GM18870 (cell line): ENCODE measurements at regions not wholly inside any gene's neighbourhood (a gene's known extent, or its start where the extent isn't known, plus 50 kb on each side); places are given as distances from the start of the nearest gene placed in this dataset.

ENCODE experiments used
- ATAC-seq: cut with Tn5 transposase; IDR thresholded peaks from one replicate; pipeline ENCODE4 v1.9.1; 2021; ENCODE audit warnings: moderate library complexity; ENCODE audit not compliant: unreplicated experiment

DNA sequence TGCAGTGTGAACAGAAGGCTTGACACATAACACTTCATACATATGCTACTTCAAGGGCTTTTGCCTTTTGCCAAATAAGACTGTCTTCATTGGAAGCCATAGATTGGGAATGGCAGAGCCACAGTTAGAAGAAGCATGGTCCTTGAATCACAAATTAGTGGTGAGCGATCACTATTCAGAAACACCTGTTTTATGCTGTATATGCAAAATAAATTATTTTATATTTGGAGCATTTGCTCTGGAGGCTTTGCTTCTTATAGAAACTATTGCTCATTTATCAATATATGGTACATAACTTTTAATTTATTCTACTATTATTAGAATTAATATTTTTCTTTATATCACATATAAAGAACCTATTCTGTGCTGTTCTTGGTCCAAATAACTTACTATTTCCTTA lies 270.4 kb upstream of the SPRY2 start:
- no peak for ATAC-seq

DNA sequence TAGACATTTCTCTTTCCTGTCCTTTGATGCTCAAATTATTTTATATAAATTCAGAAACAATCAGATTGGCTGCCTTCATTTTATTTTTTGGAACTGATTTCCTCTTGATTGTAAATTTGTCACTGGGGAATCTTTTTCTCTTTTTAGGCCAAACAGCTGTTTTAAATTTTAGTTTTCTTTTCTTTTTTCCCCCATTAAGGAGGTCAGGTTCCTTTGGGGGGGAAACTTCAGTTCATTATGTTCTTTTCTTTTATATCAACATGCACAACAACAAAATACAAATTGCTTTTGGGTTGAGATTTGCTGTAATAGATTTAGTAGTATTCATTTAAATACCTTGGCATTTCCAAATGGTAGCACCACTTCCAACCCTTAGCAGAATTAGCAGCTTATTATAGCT lies 264.8 kb upstream of the SPRY2 start:
- ATAC-seq, result no peak

DNA sequence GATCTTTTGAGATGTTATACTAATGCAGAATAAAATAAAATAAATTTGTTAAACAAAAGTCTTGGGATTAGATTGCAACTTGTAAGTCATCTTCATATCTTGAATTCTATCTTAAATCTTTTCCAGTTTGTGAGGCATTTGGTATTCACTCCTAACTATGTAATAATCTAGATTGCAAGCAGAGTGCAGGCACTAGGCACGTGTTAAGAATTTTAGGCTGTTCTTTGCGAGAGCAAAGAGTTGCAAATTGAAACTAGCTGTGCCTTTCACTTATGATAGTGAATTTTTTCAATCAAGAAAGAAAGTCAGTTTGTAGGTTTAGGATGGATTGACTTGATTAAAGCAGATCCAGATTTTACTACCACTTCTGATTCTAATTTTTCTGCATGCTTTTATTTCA lies 264.1 kb upstream of the SPRY2 start:
- no peak for ATAC-seq

DNA sequence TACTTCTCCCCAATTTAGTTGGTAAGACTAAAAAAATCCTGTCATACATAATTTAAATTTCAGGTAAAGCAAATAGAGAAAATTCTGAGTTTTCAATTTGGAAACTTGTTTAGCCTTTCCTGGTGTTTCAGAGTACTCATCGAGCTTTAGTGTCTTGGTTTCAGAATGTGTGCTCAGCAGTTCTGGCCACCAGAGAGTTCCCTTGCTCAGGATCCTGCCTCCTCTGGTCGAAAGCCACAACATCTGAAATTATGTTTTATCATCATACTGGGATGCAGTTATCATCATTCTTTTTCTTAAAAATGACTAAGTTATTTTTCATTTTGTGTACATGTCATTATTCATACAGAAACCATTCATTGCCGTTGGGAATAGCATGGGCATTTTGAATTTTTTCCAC lies 263.2 kb upstream of the SPRY2 start:
- no peak for ATAC-seq

DNA sequence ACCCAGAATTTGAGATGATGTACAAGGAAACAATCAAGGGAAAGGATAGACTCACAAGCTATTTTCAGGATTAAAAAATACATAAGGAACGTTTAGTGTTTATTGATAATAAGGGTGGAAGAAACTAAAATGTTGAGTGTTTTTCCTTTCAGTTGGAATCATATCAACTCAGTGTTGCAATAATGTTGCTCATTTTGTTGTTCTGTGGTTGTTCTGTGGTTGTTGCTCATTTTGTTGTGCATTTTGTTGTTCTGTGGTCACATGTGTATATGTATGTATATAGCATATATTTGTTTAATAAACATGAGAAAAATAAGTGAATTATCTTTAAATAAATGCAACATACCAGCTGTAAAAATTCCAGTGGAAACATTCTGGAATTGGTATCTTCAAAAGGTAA lies 262.4 kb upstream of the SPRY2 start:
- no peak for ATAC-seq

DNA sequence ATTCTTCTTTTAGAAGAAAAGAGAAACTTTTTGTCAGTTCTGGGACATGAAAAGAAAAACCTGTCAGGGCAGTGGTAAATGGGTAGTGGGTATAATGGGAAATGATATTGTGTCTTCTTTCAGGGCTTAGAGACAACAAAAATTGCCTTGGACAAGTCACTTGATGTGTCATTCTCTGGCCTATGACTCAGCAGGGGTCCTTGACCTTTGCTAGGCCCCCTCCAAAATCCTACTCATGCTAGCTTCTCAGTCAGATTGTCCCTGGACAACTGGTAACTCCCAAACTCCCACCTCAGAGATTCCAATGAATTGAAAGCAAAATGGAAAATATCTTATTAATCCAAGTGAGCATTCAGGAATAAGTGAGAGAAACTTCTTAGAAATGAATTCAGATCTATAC lies 258.8 kb upstream of the SPRY2 start:
- ATAC-seq, result no peak

DNA sequence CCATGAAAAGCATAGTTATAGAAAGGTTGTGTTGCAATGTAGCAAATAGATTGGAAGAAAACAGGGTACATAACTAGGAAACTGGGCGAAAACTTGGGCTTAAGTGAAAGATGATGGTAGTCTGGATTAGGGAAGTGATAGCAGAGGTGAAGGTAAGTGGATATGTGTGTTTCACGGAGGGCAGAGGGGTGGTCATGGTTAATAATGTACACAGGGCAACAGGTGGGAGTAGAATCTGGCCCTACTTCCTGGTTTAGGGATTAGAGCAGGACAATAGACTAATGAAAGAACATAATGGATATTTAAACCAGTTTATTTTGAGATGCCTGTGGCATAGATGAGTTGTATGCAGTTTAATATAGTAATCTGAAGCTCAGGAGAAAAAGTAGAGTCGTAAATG lies 257.3 kb upstream of the SPRY2 start:
- no peak for ATAC-seq

DNA sequence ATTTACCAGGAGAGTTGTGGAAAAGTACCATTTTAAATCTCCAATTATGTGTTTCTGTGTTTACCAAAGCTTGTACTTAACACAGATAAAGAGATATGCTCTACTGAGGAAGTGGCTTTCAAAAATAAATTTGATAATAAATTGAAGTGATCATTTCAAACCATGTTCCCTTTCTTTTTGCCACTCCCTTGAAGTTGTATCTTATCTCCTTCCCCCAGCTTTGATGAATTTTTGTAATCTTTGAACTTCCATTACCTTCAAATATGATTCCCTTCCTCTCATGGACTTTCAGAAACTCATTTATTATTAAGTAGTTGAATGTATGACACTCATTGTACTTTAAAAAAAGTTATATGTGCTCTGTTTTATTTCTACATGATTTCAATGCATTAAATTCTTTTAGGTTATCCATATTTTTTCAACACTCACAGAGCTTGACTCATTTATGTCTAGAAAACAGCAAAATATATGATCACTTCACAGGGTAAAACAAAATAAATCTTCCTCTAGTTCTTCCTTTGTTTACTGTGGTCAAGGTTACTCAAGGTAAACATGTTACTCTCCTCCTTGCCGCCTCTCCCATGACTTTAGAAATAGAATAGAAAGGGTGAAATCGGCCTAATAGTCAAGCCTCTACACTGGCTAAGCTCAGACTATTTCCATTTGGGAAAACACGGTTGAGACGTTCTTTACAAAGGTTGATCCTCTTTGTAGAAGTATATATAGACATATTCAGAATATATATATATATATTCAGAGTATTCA lies 251.2 kb upstream of the SPRY2 start:
- ATAC-seq, result no peak

DNA sequence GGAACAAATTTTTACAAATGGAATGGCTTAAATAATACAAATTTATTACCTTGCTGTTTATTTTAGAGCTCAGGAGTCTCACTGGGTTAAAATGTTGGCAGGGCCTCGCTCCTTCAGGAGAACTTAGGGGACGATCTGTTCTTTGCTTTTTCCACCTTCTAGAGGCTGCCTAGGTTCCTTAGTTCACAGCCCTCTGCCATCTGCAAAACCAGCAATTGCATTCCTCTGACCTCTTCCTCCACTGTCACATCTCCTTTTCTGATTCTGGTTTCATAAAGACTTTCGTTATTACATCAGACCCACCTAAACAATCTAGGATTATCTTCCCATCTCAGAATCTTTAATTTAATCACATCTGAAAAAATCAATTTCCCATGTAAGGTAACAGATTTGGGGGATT lies 249.6 kb upstream of the SPRY2 start:
- no peak for ATAC-seq

DNA sequence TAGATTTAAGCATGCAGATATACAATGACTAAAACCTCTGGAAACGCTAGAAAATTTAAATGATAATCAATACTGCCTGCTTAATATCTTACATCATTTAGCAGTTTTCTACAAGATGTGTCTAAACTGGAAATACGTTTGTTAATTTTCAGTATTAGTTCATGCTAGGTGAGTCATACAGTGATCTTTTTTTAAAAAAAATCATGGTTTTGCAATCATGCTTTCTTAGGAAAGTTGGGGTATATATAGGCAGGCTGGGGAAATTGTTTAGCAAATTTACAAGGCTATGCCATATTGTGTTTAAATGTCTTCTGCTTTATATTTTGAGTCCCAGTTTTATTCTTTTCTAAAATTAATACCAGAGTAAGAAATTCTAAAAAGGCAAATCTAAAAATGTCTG lies 245.4 kb upstream of the SPRY2 start:
- ATAC-seq, result no peak

DNA sequence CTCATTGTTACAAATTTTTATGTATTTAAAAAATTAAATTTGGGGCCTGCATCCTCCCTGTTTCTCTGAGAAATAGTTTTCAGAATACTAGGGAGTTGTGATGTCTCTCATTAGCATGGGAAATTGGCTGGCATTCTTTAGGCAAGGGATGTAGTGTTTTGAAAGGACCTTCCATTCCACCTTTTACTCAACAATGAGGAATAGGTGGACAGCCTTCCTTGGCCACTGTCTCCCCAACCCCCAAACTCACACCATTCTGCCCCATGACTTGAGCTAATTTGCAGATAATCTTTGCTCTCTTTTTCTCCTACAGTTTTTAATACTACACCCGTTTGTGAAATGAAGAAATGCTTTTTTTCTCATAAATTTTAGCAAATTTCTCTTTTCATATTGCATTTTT lies 244.6 kb upstream of the SPRY2 start:
- no peak for ATAC-seq

DNA sequence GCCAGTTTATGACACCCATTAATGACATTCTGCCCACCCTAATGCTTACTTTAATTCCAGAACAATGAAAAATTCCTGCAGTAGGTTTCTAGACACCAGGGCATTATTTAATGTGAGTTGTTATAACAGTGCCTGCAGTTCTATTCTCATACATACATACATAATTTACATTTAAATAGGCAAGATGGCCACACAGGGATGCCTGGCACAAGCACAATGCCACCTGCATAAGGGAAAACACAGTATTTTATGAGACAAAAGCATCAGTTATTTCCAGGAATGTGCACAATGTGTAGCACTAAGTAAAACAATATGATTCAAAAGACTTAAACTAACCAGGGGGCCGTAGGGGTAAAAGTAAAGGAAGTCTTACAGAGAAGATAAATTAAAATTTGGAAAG lies 243.9 kb upstream of the SPRY2 start:
- ATAC-seq, result no peak

DNA sequence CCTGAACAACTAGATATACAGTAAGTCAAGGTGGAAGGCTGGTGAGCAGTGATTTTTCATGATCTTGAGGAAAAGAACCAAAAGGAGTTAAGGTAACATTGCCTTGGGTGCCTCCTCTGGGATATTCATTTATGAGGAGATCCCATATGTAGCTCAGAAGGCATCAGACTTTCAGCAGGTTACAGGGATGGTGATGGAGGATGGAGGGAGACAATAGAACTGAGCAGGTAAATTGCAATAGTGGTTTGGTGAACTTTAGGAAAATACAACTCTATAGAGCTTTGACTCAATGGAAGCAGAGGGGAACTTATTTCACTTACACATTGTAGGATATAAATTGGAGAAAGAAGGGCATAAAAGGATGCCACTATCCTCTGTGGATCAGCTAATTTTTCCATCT lies 243.4 kb upstream of the SPRY2 start:
- no peak for ATAC-seq

DNA sequence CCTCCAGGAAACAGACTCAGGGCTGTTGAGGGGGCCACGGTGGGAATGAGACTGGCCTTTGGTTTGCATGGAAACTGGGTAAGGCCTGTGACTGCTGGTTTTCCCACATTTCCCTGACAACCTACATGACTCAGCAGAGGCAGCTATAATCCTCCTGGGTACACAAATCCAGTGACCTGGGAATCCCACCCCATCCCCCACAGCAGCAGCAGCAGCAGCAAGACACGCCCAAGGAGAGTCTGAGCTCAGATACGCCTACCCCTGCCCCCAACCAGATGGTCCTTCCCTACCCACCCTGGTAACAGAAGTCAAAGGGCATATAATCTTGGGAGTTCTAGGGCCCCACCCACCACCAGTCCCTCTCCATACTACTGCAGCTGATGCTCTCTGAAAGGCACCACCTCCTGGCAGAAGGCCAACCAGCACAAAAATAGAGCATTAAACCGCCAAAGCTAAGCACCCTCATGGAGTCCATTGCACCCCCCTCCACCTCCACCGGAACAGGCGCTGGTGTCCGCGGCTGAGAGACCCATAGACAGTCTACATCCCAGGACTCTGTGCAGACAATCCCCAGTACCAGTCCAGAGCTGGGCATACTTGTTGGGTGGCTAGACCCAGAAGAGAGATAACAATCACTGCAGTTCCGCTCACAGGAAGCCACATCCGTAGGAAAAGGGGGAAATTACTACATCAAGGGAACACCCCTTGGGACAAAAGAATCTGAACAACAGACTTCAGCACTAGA lies 237.2 kb upstream of the SPRY2 start:
- ATAC-seq, result no peak

DNA sequence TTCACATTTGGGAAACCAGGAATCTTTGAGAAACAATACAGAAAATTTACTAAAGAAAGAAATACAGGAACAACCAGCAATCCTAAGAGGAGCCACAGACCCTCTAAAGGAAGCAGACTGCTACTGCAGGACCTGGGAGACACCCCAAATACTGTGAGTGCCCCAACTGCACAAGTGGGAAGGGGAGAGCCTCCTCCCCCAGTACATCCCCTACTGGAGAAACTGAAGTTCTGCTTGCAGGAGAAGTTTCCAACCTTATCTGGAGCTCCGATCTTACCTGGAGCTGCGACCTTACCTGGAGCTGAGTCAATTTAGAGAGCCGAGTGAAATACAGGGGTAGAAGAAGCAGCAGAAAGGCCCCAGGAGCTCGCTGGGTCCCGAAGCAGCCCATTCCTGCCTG lies 236.4 kb upstream of the SPRY2 start:
- no peak for ATAC-seq

DNA sequence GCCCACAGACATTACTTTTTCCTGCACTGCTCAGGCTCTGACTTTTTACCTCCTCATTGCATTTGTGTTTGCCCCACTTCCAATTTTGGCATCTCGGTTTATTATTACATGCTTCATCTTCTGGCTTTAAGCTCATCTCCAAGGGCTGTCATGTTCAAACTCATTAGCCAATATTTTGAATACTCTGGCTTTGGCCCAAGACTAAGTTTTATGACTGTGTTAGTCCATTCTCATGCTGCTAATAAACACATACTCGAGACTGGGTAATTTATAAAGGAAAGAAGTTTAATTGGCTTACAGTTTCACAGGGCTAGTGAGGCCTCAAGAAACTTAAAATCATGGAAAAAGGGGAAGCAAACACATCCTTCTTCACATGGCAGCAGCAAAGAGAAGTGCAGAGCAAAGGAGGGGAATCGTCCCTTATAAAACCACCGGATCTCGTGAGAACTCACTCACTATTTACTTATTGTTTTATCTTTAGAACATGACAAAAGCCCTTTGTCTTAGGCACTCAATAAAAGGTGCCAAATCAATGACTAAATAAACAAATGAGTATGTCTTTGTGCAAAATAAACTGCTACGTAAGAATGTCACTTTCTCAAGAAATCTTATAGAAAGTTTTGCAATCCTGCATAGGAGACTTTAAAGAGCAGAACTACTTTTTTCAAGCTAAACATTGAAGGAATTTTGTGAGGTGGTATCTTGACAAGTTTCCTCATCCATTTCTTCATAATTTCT lies 233.4 kb upstream of the SPRY2 start:
- ATAC-seq, result no peak

DNA sequence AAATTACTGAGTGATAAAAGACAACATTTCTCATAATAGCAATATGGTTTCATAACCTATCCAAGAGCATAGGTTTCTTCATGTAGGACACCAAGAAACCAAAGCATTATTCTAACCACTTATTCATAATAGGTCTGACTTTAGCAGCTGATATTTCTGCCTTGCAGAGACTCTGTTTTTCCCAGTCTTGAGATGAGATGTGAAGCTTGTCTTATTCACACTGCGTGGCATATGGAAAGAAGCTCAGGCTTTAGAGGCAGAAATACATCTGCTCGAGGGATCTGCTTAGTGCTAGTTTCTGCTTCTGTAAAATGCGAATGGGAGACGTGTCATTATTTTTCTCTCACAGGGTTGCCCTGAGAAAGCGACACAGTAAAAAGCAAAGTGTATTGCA lies 232.0 kb upstream of the SPRY2 start:
- no peak for ATAC-seq

DNA sequence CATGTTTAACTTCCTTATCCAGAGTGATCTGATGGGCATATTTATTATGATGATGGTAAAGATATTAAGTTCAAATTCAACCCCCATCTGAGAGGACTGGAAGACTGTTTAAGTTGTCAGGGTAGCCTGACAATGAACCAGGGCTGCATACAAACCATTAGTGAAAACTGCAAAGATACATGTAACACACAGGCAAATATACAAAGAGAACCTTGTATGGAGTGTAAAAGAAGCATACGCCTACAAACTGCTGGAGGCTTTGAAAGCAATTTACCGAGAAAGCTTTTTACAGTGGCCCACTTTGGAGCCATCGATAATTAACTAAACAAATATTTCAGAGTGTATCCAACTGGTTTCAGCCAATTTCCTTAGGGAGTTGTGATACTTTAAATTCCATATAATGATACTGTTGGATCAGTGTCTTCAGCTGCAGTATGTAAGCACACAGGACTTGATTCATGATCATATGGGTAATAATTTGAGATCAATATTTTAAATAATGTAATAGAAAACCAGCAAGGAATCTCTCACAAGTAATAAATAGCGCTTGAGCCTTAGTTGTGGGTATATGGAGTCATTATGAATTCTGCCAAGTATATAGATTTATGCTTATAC lies 231.5 kb upstream of the SPRY2 start:
- no peak for ATAC-seq

DNA sequence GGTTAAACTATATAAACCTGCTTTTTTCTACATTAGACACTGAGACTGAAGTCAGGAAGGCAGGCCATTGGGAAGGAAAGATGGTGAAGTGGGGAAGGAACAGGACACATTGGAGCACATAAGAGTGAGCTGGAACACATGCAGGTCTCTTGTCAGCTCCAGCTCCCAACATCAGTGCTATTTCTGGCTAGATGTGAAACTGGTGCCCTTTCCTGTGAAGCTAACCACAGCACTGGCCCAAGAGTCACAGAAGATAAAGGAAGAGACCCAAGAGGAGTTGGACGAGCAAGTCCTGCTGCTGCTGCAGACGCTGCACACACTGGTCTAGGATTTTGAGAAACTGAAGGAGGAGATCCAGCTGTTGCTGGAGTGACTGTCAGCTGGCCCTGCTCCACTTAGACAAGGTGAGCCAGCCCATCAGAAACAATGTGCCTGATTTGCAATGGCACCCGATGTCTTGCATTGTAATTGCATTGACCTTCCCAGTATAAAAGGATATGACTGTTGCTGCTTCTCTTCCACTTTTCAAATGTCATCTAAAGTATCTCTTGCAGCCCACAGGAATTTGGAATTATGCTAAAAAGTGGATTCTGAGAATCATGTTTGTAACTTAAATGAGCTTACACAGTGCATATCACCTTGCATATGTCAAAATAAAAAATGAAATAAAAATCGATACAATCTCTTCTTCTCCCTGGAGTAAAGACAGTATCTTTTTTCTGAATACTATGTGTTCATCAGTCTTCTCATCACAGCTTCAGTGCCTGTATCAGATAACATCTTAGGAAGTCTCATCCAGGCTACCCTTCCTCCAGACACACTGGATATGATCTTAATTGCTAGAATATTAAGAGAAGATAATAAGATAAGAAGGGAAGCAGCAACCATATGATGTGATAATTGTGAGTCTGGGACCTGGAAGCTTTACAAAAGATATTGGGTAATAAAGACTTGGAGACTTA lies 230.7 kb upstream of the SPRY2 start:
- ATAC-seq, result no peak

DNA sequence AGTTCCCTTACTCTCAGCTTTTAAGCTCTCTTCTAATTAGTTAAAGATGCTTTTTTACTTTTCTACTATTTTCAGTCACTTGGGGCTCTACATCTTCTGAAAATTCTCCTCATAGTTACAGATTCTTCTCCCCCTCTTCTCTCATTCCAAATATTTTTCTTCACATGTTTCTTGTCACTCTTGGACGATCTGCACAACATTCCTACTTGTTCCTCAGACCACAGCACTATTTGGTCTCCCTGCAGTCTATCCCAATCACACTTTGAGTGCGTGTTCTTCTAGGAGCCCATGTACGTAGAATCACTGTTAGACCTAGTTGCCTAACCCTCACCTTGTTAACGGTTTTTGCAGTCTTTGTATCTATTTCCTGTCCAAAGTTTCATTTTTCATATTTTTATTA lies 222.5 kb upstream of the SPRY2 start:
- no peak for ATAC-seq
